ENCODE measurements at regions not wholly inside any gene's neighbourhood (a gene's known extent, or its start where the extent isn't known, plus 50 kb on each side); places are given as distances from the start of the nearest gene placed in this dataset.
"Not testable (repeated sequence)": the region's sequence is repeated elsewhere in the genome, so short reads cannot be mapped to it uniquely, and the experiment has no call there.

DNA sequence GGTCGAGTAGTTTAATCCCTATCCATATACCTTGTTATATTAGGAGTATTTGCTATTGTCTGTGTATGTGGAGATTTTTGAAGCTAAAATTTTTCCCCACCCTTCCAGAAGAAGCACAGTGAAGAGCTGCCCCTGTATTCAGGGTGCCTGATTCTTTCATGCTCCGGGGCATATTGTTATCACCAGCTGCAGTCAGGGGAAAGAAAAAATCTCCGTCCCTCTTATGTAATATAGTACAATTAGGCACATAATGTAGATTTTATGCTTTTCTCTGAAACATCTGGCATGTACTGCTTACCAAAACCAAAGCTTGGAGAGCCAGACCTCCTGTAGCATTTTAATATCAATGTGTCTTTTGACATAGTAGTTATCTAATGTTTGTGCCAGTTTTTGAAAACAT is 214.9 kb upstream of the EDNRB start:
- DNase-seq: no peak

DNA sequence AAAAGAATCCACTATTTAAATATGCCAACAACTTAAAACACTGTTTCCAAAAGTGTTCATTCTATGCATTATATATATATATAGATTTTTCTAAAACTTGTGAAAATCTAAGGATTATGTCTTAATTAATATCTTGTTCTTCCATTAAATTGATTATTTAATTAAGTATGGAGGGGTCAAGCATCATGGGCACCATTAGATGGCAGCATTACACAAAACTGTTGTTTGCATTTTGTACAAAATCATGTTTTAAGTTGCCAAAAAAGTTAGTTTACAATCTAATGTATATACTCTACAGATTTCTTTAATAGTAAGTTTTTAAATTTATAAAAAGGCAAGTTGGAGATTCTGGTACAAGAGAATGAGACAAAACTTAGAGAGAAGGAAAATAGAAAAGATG is 213.2 kb upstream of the EDNRB start:
- no peak for DNase-seq

DNA sequence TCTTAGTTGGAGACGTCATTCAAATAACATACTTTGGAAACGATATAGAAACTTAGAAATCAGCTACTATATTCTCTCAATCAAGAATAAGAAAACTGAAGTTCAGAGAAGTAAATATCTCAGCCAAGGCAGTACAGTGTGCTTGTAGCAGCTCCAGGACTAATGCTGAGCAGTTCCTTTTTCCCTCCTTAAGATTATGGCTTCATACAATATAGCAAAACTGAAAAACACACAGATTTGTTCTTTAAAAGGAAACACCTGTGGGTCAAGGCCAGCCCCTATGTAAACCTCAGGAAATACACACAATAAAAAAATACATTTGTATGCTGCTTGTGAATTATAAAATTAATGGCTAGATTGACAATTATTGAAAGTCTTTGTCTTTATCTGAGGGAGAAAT is 212.7 kb upstream of the EDNRB start:
- no peak for DNase-seq

DNA sequence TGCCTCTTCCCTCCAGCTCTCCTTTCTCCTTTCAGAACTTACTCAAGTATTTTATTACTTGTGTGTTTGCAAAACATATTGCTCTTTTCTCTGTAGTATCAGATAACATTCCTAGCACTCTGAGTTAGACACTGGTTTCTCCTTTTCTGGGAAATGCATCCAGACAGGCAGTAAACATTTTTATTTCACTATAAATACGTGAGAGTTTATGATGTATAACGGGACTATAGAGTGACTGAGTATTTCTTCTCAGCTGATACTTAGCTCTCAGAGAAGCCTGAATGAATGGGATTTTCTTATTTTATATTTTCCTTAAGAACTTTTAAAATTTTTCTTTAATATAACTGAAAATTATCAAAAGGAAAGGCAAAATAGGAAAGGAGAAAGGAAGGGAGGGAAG is 211.2 kb upstream of the EDNRB start:
- DNase-seq: no peak

- no peak for DNase-seq
These were observed 210.7 kb upstream of the EDNRB start for GRCh38 chr13:78129359-78129758.

DNA sequence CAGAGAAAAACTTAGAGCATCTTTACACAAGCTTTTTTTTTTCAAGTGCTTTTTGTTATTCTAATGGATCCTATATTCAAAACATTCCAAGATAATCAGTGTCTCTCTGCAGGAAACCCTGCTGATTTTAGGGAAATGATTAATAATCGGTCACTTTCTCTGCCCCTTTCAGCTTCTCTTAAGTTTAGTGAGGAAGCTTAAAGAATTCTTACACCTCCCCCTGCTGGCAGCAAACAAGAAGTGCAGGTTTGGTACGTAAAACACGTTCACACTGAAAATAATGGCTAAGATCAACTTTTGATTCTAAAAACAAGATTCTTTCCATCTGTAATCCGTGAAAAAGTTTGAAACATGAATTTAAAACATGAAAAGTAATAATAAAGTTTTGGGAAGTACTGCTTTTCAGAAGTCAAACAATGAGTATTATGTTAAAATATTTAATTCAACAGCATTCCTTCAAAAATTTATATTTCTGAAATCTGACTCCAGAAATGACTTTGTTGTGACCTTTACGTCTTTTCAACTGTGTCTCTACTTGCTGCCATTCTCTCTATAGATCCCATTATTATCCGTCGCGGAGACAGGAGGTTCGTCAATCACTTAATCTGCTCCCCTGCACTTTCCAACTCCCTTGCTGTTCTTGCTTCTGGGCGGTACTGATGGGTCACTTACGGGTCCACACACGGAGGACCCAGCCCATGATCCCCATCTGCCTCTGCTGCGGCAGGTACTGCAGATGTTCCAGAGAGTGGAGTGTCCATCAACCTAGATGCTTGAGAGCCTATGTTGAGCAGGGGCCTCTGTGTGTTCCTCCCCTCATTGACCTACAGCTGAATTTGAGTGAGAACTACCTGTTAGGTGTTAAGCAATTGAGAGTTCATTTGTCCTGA is 203.1 kb upstream of the EDNRB start:
- DNase-seq: no peak

GRCh38 chr13:78121001-78121400 is 202.4 kb upstream of the EDNRB start:
- no peak for DNase-seq

DNA sequence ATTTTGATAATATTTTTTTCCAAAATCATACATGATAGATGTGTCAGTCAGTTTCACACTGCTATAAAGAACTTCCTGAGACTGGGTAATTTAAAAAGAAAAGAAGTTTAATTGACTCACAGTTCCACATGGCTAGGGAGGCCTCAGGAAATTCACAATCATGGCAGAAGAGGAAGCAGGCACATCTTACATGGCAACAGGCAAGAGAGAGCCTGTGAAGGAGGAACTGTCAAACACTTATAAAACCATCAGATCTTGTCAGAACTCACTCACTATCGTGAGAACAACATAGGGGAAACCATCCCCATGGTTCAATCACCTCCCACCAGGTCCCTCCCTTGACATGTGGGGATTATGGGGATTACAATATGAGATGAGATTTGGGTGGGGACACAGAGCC is 201.5 kb upstream of the EDNRB start:
- not testable (repeated sequence) for DNase-seq

DNA sequence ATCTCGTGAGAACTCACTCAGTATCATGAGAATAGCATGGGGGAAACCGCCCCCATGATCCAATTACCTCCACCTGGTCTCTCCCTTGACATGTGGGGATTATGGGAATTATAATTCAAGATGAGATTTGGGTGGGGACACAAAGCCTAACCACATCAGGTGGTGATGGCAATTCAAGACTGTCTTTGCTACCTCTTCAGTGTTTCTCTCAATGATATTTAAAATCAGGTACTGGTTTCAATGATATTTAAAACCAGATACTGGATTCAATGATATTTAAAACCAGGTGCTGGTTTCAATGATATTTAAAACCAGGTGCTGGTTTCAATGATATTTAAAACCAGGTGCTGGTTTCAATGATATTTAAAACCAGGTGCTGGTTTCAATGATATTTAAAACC is 198.4 kb upstream of the EDNRB start:
- not testable (repeated sequence) for DNase-seq

DNA sequence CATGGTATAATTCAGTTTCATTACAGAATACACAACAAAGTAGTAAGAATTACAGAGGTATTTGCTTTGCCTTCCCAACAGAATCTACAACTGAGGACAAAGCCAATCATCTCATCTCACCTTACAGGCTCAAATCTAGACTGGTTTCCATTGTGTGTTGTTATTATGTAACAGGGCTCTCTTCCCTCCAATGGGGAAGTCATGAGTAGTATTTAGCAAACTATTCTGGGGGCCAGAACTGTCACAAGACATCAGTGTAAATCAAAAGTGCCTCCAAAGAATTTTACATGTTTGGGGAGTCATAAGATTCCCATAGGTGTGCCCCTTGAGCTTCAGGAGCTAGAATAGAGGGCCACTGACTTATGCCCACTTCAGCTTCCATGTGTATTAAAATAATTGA is 187.0 kb upstream of the EDNRB start:
- DNase-seq: no peak

GRCh38 chr13:78103936-78104335 is 185.3 kb upstream of the EDNRB start:
- DNase-seq: no peak

DNA sequence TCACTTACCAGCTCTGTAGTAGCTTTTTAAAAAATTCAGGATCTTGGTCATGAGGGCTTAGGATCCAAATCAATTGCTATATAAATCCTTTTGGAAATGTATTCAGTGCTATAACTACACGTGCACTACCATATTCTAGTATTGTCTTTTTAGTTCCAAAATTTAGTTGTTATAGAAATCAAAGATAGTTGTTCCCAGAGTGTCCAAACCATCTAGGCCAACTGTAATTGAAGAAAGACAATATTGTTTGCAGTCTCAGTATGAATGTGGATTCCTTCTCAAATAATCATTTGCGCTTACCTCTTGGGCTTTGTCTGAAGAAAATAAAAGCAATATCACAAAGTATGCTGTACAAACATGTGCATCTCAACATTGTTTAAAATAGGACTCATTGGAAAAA is 184.1 kb upstream of the EDNRB start:
- DNase-seq: no peak

DNA sequence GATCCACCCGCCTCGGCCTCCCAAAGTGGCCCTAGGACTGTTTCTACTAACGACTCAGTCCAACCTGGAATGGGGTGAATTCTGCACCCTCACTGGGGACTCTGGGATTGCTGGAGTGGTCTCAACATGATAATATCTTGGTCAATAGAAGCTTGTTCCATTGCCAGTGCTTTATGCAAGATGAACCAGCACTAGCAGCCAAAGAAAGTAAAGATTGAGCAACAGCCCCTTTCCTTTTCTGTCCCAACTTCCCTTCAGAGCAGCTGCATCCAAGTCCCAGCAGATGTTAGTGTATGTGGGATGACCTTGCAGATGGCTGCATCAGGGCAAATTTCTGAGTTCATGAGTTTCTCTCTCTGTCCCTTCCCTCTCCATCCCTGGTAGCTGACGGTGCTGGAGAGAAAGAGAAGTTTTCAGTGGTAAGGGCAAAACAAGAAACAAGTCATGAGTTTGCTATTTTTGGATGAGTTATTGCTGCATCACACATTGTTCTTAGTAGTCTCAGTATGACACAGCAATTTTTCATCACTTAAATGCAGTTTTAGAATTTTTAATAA is 183.6 kb upstream of the EDNRB start:
- no peak for DNase-seq

DNA sequence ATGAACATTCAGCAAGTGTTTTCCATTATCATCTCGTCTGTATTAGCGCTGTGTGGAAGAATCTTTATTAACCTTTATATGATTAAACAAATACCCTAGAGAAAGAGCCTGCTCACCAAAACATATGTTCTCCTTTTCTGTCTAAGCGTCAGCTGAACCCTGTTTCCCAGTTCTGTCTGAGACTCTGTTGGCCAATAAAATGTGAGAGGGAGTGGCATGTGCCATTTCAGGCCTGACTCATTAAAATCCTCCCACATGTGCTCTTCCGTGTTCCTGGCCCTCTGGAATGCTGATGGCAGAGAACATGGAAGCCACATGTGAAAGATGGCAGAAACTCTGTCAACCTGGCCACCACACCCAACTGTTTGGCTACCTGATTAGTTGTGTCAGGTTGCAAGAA is 181.9 kb upstream of the EDNRB start:
- no peak for DNase-seq

DNA sequence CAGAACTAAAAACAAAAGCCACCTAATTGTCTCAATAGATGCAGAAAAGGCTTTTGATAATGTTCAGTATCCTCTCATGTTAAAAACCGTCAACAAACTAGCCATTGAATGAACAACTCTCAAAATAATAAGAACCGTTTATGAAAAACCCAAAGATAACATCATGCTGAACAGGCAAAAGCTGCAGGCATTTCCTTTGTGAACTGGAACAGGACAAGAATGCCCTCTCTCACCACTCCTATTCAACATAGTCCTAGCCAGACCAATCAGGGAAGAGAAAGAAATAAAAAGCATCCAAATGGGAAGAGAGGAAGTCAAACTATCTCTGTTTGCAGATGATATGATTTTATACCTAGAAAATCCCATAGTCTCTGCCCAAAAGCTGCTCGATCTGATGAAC is 179.6 kb upstream of the EDNRB start:
- no peak for DNase-seq

DNA sequence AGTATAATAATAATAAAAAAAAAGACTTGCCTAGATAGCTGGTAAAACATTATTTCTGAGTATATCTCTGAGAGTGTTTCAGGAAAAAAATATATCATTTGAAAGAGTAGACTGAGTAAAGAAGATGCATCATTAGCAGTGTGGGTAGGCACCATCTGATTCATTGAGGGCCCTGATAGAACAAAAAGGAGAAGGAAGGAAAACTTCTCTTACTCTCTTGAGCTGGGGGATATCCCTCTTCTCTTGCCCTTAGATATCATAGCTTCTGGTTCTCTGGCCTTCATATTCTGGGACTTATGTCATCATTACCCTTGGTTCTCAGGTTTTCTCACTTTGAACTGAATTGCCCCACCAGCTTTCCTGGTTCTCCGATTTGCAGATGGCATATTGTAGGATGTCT is 177.6 kb upstream of the EDNRB start:
- DNase-seq: no peak

DNA sequence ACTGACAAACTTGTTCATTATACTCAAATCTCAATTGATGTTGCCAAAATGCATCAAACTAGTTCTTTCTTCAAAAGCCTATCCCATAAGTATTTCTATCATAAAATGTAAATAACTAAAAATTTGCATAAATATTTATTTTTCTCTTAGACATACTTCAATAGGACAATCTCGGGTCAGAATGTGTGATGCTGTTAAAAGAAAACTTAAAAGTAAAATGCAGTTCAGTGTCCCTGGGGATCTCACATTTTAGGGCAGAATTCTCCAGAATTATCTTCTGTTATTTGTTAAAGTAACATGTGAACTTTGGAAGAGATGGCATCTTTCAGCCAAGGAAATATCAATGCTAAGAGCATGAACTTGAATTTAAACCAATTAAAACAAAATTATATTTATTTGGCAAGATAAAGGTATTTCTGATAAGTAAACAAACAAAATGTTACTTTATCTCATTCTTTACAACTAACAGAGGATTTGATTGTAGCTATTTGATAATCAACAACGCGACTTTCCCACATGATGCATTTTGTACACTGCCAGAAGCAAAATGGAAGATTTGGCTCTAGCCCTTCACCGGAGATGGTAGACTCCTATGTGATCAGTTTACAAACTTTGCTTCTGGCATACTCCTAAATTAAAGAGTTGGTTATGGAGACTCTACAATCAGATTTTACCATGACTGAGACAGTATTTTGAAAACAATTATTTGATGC is 169.5 kb upstream of the EDNRB start:
- DNase-seq: no peak

DNA sequence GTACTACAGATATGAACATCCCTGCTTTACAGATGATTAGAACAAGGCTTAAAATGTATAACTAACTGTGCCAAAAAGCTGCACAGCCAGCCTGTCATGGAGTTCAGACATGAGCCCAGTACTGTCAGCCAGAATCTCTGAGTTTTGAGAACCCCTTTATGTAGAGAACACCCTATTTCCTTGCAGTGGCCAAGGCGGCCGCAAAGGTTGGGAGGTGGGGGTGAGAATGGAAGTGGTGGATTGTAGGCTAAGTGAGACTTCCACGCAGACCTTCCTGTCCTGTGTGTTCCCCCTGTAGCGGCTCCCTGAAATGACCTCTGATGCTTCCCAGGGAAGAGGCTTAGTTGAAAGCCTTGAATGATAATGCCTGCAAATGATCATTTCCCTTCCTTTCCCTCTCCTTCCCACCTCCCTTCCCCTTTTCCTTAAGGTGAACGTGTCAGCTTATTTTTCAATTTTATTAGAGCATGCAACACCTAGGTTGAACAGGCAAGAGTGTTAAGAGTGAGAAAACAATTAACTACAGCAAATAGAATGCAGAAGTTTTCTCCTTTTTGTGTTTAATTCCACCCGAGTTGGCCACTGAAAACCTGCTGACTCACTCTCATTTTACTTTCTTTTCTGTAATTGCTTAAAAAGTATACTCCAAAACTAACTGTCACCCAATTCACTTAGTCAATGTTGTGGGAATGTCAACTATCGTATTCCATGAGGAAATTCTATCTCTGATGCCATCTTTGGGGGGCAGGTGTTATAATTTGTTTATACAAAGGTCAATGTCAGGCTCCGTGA is 167.0 kb upstream of the EDNRB start:
- DNase-seq: no peak

- no peak for DNase-seq
These were observed 165.8 kb upstream of the EDNRB start for GRCh38 chr13:78084401-78084800.

- DNase-seq: no peak
These were observed 159.5 kb upstream of the EDNRB start for GRCh38 chr13:78078168-78078567.

- DNase-seq: no peak
These were observed 148.7 kb upstream of the EDNRB start for GRCh38 chr13:78067290-78067689.

GRCh38 chr13:78065141-78065540 is 146.5 kb upstream of the EDNRB start:
- no peak for DNase-seq

GRCh38 chr13:78061806-78062205 is 143.2 kb upstream of the EDNRB start:
- DNase-seq: no peak

All from activated gamma-delta T cell treated with Interleukin-2 at 50 U/mL for 16 hours (primary cell).